Endodermal cell (in vitro differentiated cells): ENCODE measurements at regions not wholly inside any gene's neighbourhood (a gene's known extent, or its start where the extent isn't known, plus 50 kb on each side); places are given as distances from the start of the nearest gene placed in this dataset.

Source experiments
- DNase-seq: peaks from one replicate; pipeline ENCODE4 v3.0.0-alpha.2; 2017
- H3K27ac ChIP-seq: 2 replicates; pipeline ENCODE4 v1.5.1; 2013; ENCODE audit warnings: mild to moderate bottlenecking, low read depth, low read length, moderate library complexity
- H3K27me3 ChIP-seq: 2 replicates; pipeline ENCODE4 v1.6.1; 2013; ENCODE audit warnings: mild to moderate bottlenecking, low read length, moderate library complexity; ENCODE audit not compliant: insufficient read depth, control insufficient read depth, poor library complexity, severe bottlenecking
- H3K36me3 ChIP-seq: 2 replicates; pipeline ENCODE4 v1.7.0; 2013; ENCODE audit warnings: mild to moderate bottlenecking, low read length, moderate library complexity; ENCODE audit not compliant: control insufficient read depth, insufficient read depth
- H3K4me1 ChIP-seq: one replicate; pipeline ENCODE4 v1.7.0; 2013; ENCODE audit warnings: low read length; ENCODE audit not compliant: control insufficient read depth, insufficient read depth
- H3K4me3 ChIP-seq: 2 replicates; pipeline ENCODE4 v1.5.1; 2013; ENCODE audit warnings: mild to moderate bottlenecking, low read length, moderate library complexity
- H3K9ac ChIP-seq: 2 replicates; pipeline ENCODE4 v1.6.1; 2013; ENCODE audit warnings: mild to moderate bottlenecking, low read length, moderate library complexity; ENCODE audit not compliant: poor library complexity, severe bottlenecking; ENCODE audit errors: extremely low read depth
- H3K9me3 ChIP-seq: 2 replicates; pipeline ENCODE4 v1.6.1; 2013; ENCODE audit warnings: mild to moderate bottlenecking, low read length, moderate library complexity; ENCODE audit not compliant: control insufficient read depth
- H3K27ac Mint-ChIP-seq: 2 replicates; pipeline ENCODE4 v1.8.0; 2020; ENCODE audit warnings: mixed read lengths
- H3K27me3 Mint-ChIP-seq: 2 replicates; pipeline ENCODE4 v1.8.0; 2021; ENCODE audit warnings: mild to moderate bottlenecking, mixed read lengths; ENCODE audit not compliant: insufficient read depth
- H3K36me3 Mint-ChIP-seq: 2 replicates; pipeline ENCODE4 v1.8.0; 2020; ENCODE audit warnings: low read depth, mixed read lengths
- H3K4me1 Mint-ChIP-seq: 2 replicates; pipeline ENCODE4 v1.8.0; 2020; ENCODE audit warnings: mixed read lengths
- H3K4me3 Mint-ChIP-seq: 2 replicates; pipeline ENCODE4 v1.8.0; 2020; ENCODE audit warnings: mild to moderate bottlenecking, moderate library complexity, mixed read lengths
- H3K9me3 Mint-ChIP-seq: 2 replicates; pipeline ENCODE4 v1.8.0; 2020; ENCODE audit warnings: mild to moderate bottlenecking, mixed read lengths
- CTCF ChIP-seq: fragments of 200-600 bp; sonication (generic); conservative IDR thresholded peaks from 2 replicates; pipeline ENCODE4 v1.5.0; 2021; ENCODE audit warnings: antibody characterized with exemption, mild to moderate bottlenecking
- WGBS, 2 experiments: methylation state at CpG; one replicate each; pipeline versions ENCODE4 v1.1.5 to v1.1.7; 2013; ENCODE audit warnings: missing lambda C conversion rate in 2 of 2, mixed read lengths in 1 of 2; ENCODE audit not compliant: insufficient coverage in 1 of 2, insufficient read length in 1 of 2; 5-methylcytosine and 5-hydroxymethylcytosine counted together

- peak overlapping the region; percentile 84 for H3K27ac ChIP-seq
- no peak overlapping the region for H3K4me3 ChIP-seq
- no peaks in the 10 kb centered on the region for H3K27me3 ChIP-seq
- WGBS, 2 experiments: 75 to 82% methylated on average over 24 to 32 of the region's 32 CpGs
- no peak for TF ChIP-seq CTCF
- no peak overlapping the region for H3K9ac ChIP-seq
- H3K36me3 ChIP-seq: no peaks in the 10 kb centered on the region
- Mint-ChIP-seq H3K4me3 (no peak overlapping the region), H3K36me3 (no peaks in the 10 kb centered on the region), H3K9me3 (no peaks in the 10 kb centered on the region), H3K27me3 (peaks cover 24% of the 10 kb centered on the region), H3K4me1 (no peaks in the 10 kb centered on the region), H3K27ac (no peak overlapping the region)
- H3K9me3 ChIP-seq: no peaks in the 10 kb centered on the region
- no peak for DNase-seq
- H3K4me1 ChIP-seq: no peaks in the 10 kb centered on the region
Measured at GRCh38 chr21:33151941-33152731, 77.6 kb upstream of the IFNAR2 start.

- no peak for TF ChIP-seq CTCF
- Mint-ChIP-seq H3K36me3 (no peaks in the 10 kb centered on the region), H3K27me3 (peaks cover 26% of the 10 kb centered on the region)
Measured at GRCh38 chr21:33152732-33153130, 77.0 kb upstream of the IFNAR2 start.

GRCh38 chr21:33155005-33155404, 74.7 kb upstream of the IFNAR2 start:
- Histone ChIP-seq H3K27ac (no peak overlapping the region), H3K4me3 (no peak overlapping the region), H3K9ac (no peak overlapping the region), H3K36me3 (no peaks in the 10 kb centered on the region), H3K27me3 (no peaks in the 10 kb centered on the region), H3K9me3 (no peaks in the 10 kb centered on the region), H3K4me1 (no peaks in the 10 kb centered on the region)
- no peak overlapping the region for H3K4me3 Mint-ChIP-seq
- whole genome bisulfite sequencing, 2 experiments: 83% methylated on average over 1 of the region's 1 CpG; no CpG with 5 or more reads in 1 of the 2 experiments
- no peaks in the 10 kb centered on the region for H3K4me1 Mint-ChIP-seq
- H3K27ac Mint-ChIP-seq: no peak overlapping the region
- no peak for TF ChIP-seq CTCF
- no peak for DNase-seq
- peaks cover 32% of the 10 kb centered on the region for H3K27me3 Mint-ChIP-seq
- H3K36me3 Mint-ChIP-seq: no peaks in the 10 kb centered on the region
- H3K9me3 Mint-ChIP-seq: no peaks in the 10 kb centered on the region

More at GRCh38 chr21:33152732-33153130, 77.0 kb upstream of the IFNAR2 start:
- Histone ChIP-seq H3K4me1 (no peaks in the 10 kb centered on the region), H3K27me3 (no peaks in the 10 kb centered on the region), H3K36me3 (no peaks in the 10 kb centered on the region), H3K27ac (peak overlapping the region; percentile 84), H3K9me3 (no peaks in the 10 kb centered on the region), H3K4me3 (no peak overlapping the region), H3K9ac (no peak overlapping the region)
- no peak overlapping the region for H3K4me3 Mint-ChIP-seq
- no peak for DNase-seq
- 92 to 95% methylated on average over 11 to 13 of the region's 13 CpGs for WGBS, 2 experiments
- H3K9me3 Mint-ChIP-seq: no peaks in the 10 kb centered on the region
- H3K4me1 Mint-ChIP-seq: no peaks in the 10 kb centered on the region
- H3K27ac Mint-ChIP-seq: no peak overlapping the region
